Vagina (tissue), 2 donors: ENCODE measurements at regions not wholly inside any gene's neighbourhood (a gene's known extent, or its start where the extent isn't known, plus 50 kb on each side); places are given as distances from the start of the nearest gene placed in this dataset.

ENCODE experiments used
- DNase-seq, 2 donors: peaks; one replicate each; pipeline ENCODE4 v3.0.0-alpha.2; 2017; ENCODE audit errors: extremely low spot score in 2 of 2
- H3K27ac ChIP-seq: fragments of 200-600 bp; sonication (generic); one replicate; pipeline ENCODE4 v1.5.1; 2019
- H3K27me3 ChIP-seq: fragments of 200-600 bp; sonication (generic); one replicate; pipeline ENCODE4 v1.5.1; 2019
- H3K36me3 ChIP-seq, 2 donors: fragments of 200-600 bp; sonication (generic); one replicate each; pipeline ENCODE4 v1.5.1; 2017 to 2019
- H3K4me1 ChIP-seq: fragments of 200-600 bp; sonication (generic); one replicate; pipeline ENCODE4 v1.5.1; 2019
- H3K4me3 ChIP-seq, 2 donors: fragments of 200-600 bp; sonication (generic); 1 replicate in 1 of 2; 2 replicates in 1 of 2; pipeline ENCODE4 v1.5.1; 2016 to 2019
- H3K9me3 ChIP-seq: fragments of 200-600 bp; sonication (generic); one replicate; pipeline ENCODE4 v1.5.1; 2019
- POLR2A ChIP-seq, 2 donors: fragments of 450-650 bp; IDR thresholded peaks; one replicate each; pipeline ENCODE4 v1.6.1; 2017; ENCODE audit warnings: antibody characterized with exemption in 2 of 2, mild to moderate bottlenecking in 2 of 2, moderate library complexity in 2 of 2
- POLR2AphosphoS5 ChIP-seq, 2 donors: sonication (generic); formaldehyde crosslinking; IDR thresholded peaks; one replicate each; pipeline ENCODE4 v1.9.0; 2017; ENCODE audit warnings: antibody characterized with exemption in 2 of 2, mild to moderate bottlenecking in 2 of 2, low read depth in 1 of 2; ENCODE audit not compliant: insufficient read depth in 1 of 2
- intact Hi-C: fragments of 100-400 bp; cut with DNase I; formaldehyde crosslinking; loops from one replicate; pipeline ENCODE4 v1.15.1; 2023
- TF ChIP-seq, protein P1 (sequence below), 3 experiments: fragments of 450-650 bp in 2 of 3; fragments of 200-600 bp in 1 of 3; sonication (generic) in 1 of 3; IDR thresholded peaks; one replicate each; pipeline ENCODE4 v1.5.1; 2017 to 2019; ENCODE audit warnings: antibody characterized with exemption in 3 of 3, mild to moderate bottlenecking in 2 of 3, moderate library complexity in 2 of 3

DNA sequence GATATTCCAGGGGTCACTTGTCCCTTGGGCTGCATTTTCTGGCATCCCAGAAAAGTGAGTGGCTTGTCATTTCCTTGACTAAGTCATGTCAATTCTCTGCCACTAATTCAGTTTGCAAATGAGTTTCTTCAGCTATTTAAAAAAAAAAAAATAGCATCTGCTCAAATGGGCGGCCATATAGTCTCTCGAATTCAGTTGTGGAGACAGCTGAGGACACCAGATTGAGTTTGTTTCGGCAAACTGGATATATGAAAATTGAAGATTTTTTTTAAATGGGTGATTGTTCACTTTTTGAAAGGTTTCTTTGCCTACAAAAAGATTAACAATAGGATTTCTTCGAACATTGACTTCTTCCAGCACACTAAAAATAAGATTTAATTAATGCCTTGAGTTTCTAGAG, 96.3 kb upstream of the TIAM2 start:
- Histone ChIP-seq H3K36me3 (no peaks in the 10 kb centered on the region), H3K4me1 (no peaks in the 10 kb centered on the region), H3K27me3 (no peaks in the 10 kb centered on the region), H3K9me3 (no peaks in the 10 kb centered on the region), H3K4me3 (no peak overlapping the region), H3K27ac (no peak overlapping the region)
- intact Hi-C loops = no loop called here
- DNase-seq = no peak
- no peak for TF ChIP-seq POLR2A (IDR thresholded peaks at IDR 0.05)
- TF ChIP-seq, protein P1, sequence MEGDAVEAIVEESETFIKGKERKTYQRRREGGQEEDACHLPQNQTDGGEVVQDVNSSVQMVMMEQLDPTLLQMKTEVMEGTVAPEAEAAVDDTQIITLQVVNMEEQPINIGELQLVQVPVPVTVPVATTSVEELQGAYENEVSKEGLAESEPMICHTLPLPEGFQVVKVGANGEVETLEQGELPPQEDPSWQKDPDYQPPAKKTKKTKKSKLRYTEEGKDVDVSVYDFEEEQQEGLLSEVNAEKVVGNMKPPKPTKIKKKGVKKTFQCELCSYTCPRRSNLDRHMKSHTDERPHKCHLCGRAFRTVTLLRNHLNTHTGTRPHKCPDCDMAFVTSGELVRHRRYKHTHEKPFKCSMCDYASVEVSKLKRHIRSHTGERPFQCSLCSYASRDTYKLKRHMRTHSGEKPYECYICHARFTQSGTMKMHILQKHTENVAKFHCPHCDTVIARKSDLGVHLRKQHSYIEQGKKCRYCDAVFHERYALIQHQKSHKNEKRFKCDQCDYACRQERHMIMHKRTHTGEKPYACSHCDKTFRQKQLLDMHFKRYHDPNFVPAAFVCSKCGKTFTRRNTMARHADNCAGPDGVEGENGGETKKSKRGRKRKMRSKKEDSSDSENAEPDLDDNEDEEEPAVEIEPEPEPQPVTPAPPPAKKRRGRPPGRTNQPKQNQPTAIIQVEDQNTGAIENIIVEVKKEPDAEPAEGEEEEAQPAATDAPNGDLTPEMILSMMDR (IDR thresholded peaks at IDR 0.05) = no peak
- TF ChIP-seq POLR2AphosphoS5 (IDR thresholded peaks at IDR 0.05; ENCODE audit: insufficient read depth in 1 of 2, low read depth in 1 of 2) = no peak

DNA sequence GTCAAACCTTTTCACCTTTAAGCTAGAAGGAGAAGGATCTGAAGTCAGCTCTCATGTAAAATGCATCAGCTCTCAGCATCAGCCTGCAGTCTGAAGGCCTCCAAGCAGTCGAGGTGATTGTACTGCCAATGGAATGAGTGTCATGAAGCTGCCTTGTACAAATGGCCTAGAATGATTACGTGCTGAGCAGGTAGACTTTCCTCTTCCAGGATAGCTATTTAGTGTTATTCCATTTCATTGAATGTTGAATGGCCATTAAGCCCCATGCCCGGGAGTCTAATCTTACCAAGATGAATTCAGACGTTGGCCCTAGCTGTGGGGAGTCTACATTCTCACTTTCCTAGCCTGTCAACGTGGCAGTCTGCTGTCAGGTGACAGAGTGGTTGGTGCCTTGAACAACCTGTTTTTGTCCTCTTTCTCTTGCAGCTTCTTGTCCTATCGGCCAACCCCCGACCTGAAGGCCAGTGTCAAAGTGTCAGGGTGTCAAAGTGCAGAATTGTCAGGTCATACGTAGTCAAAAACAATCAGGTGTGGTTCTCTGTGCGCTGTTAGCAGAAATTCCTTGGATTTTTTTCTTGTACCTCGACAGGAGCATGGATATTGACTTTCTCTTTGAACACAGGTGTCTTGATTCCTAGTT, 95.2 kb upstream of the TIAM2 start:
- H3K27me3 ChIP-seq = no peaks in the 10 kb centered on the region
- H3K4me1 ChIP-seq = no peaks in the 10 kb centered on the region
- no peaks in the 10 kb centered on the region for H3K9me3 ChIP-seq
- H3K27ac ChIP-seq = no peak overlapping the region
- TF ChIP-seq POLR2AphosphoS5 (IDR thresholded peaks at IDR 0.05; ENCODE audit: insufficient read depth in 1 of 2, low read depth in 1 of 2) (no peak), POLR2A (IDR thresholded peaks at IDR 0.05) (no peak)
- TF ChIP-seq, protein P1 (IDR thresholded peaks at IDR 0.05) = no peak
- intact Hi-C loops = no loop called here
- no peaks in the 10 kb centered on the region for H3K36me3 ChIP-seq
- DNase-seq = no peak
- H3K4me3 ChIP-seq = no peak overlapping the region

DNA sequence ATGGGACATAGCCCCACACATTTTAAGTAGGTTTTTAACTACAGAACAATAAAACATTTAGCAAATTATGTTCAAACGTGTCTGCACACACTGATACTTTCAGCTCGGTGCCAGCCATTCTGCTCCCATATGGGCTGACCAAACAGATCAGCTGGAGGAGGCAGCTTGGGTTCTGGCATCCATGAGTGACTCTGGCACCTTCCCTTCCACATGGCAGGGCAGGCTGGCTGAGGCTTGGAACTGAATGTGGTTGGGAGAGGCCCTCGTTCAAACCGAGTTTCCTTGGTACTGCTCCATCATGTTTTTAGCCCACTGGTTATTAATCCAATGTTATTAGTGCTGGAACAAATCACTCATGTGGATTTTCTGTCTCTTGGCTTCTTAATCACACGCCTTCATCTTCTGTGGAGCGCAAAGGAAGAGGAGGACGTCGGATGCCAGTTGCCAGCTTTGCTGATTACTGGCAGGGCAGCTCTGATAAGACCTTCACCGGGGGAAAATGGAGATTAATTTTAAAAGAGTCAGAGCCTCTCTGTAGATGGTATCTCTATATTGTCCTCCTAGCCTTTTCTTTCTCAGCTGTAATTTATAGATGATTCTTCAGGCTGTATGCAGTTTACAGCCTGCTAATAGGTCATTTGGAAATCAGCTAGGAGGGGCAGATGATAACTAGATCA, 93.1 kb upstream of the TIAM2 start:
- Histone ChIP-seq H3K27ac (no peak overlapping the region), H3K9me3 (no peaks in the 10 kb centered on the region), H3K4me1 (no peaks in the 10 kb centered on the region), H3K4me3 (no peak overlapping the region), H3K36me3 (no peaks in the 10 kb centered on the region), H3K27me3 (no peaks in the 10 kb centered on the region)
- TF ChIP-seq, protein P1 (IDR thresholded peaks at IDR 0.05) = no peak
- TF ChIP-seq POLR2AphosphoS5 (IDR thresholded peaks at IDR 0.05; ENCODE audit: insufficient read depth in 1 of 2, low read depth in 1 of 2) (no peak), POLR2A (IDR thresholded peaks at IDR 0.05) (no peak)
- DNase-seq = no peak
- intact Hi-C loops = no loop called here

DNA sequence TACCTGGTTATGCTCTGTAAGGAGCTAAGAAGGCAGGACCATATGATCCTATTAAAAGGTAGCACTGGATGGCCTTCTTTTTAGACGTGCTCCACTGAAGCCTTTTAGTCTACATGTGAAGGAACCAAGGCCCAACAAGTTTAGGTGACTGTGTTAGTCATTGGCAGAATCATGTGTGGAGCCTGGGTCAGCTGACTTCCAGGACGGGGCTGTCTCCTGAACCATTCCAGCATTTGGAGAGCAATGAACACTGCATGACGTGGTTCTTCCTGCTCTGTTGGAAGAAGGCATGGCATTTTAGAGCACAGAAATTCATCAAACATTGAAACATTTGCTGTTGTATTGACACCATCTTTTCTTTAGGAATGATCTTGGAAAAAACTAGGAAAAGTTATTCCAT, 87.8 kb upstream of the TIAM2 start:
- no peak overlapping the region for H3K27ac ChIP-seq
- H3K9me3 ChIP-seq = no peaks in the 10 kb centered on the region
- H3K4me3 ChIP-seq = no peak overlapping the region
- H3K4me1 ChIP-seq = no peaks in the 10 kb centered on the region
- DNase-seq = no peak
- intact Hi-C loops = no loop called here
- H3K36me3 ChIP-seq = no peaks in the 10 kb centered on the region
- TF ChIP-seq POLR2A (IDR thresholded peaks at IDR 0.05) (no peak), POLR2AphosphoS5 (IDR thresholded peaks at IDR 0.05; ENCODE audit: insufficient read depth in 1 of 2, low read depth in 1 of 2) (no peak)
- TF ChIP-seq, protein P1 (IDR thresholded peaks at IDR 0.05) = no peak
- H3K27me3 ChIP-seq = no peaks in the 10 kb centered on the region

DNA sequence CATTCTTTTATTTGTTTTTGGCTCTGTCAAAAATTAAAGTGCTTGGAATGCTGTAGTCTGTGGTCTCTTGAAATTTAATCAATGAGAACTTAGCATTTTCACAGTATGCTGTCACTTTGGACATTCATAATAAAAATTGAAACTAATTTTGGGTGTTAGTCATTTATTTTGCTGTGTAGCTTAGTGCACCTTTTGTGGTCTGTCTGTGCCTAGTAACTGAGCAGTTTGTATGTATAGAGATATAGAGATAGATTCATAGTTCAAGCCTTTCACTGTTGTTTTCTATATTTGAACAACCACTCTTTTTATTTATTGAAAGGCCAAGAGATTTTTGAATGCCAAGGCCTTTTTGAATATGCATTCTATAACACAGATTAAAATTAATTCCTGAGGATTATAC, 86.4 kb upstream of the TIAM2 start:
- no peak overlapping the region for H3K27ac ChIP-seq
- no peaks in the 10 kb centered on the region for H3K9me3 ChIP-seq
- no peak for DNase-seq
- no peaks in the 10 kb centered on the region for H3K27me3 ChIP-seq
- TF ChIP-seq POLR2AphosphoS5 (IDR thresholded peaks at IDR 0.05; ENCODE audit: insufficient read depth in 1 of 2, low read depth in 1 of 2) (no peak), POLR2A (IDR thresholded peaks at IDR 0.05) (no peak)
- TF ChIP-seq, protein P1 (IDR thresholded peaks at IDR 0.05) = no peak
- H3K36me3 ChIP-seq = no peaks in the 10 kb centered on the region
- intact Hi-C loops = no loop called here
- H3K4me1 ChIP-seq = no peaks in the 10 kb centered on the region
- H3K4me3 ChIP-seq = no peak overlapping the region
